ENCODE measurements at regions not wholly inside any gene's neighbourhood (a gene's known extent, or its start where the extent isn't known, plus 50 kb on each side); places are given as distances from the start of the nearest gene placed in this dataset.
"Not testable (repeated sequence)": the region's sequence is repeated elsewhere in the genome, so short reads cannot be mapped to it uniquely, and the experiment has no call there.

- peak; percentile 80 to 96 for DNase-seq (ENCODE audit: low read depth in 1 of 2, low spot score in 1 of 2)
Observed at GRCh38 chr14:106417224-106418049, 891.1 kb downstream of the TMEM121 start.

GRCh38 chr14:106419376-106419965, 893.1 kb downstream of the TMEM121 start:
- DNase-seq (ENCODE audit: low read depth in 1 of 2, low spot score in 1 of 2), result no peak

GRCh38 chr14:106421431-106422033, 895.1 kb downstream of the TMEM121 start:
- DNase-seq (ENCODE audit: low read depth in 1 of 2, low spot score in 1 of 2), result peak in 1 of 2 donors; percentile 61

DNA sequence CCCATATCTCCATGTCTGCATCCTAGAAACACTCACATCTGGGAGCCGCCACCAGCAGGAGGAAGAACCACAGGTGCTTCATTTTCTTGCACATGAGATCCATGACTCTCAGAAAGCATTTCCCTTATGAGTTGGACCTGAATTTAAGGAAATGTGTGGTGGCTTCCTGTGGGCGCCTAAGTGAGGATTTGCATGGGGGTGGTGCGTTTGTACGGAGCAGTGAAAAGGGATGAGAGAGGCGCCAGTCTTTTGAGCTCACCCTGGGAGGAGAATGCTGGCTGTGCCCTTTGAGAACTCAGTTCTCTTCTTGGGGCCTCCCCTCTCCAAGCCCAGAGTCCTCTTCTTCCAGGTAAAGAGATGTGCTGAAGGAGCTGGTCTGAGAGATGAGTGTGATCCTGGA, 895.7 kb downstream of the TMEM121 start:
- no peak for DNase-seq (ENCODE audit: low read depth in 1 of 2, low spot score in 1 of 2)

- DNase-seq (ENCODE audit: low read depth in 1 of 2, low spot score in 1 of 2), result not testable (repeated sequence)
Observed at GRCh38 chr14:106425150-106425549, 898.8 kb downstream of the TMEM121 start.

DNA sequence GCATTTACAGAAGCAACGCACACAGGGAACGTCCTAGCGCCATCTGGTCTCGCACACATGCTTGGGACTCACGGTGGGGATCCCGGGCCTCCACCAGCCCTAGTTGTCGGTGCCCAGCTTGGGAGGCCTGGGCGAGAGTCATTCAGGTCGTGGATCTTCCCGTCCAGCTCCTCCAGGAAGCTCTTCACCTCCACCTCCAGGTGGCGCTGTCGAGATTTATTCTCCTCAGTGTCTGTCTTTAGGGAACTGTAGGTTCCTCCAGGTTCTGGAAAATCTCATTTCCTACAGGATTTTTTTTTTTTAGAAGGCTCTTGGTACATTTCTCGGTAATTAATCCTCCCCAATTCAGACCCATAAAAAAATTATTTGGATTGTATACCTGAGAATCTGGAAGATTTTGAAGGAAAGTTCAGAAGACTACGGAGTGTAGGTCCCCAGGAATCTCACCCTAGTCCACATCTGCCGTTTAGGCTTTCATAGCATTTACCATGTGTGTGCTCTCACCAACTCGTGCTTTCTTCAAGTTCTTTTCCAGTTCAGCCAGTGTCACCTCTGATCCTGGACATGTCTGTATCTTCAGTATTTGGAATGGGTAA, 910.0 kb downstream of the TMEM121 start:
- DNase-seq (ENCODE audit: low read depth in 1 of 2, low spot score in 1 of 2), result peak; percentile 58 to 65

DNA sequence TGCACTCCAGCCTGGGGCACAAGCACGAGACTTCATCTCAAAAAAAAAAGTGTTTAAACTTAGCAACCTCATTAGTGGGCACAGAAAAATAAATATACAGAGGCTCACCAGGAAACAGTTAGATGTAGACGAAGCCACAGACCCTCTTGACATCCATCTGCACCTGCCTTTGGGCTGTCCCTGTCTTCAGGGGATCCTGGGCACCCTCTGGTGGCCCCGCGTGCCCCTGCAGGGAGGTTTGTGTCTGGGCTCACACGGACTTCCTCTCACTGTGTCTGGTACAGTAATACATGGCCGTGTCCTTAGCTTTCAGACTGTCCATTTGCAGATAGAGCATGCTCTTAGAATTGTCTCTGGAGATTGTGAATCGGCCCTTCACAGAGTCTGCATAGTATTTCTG, 916.5 kb downstream of the TMEM121 start:
- peak in 1 of 2 donors; percentile 30 for DNase-seq (ENCODE audit: low read depth in 1 of 2, low spot score in 1 of 2)

- DNase-seq (ENCODE audit: low read depth in 1 of 2, low spot score in 1 of 2), result no peak
Observed at GRCh38 chr14:106455026-106455425, 928.6 kb downstream of the TMEM121 start.

DNA sequence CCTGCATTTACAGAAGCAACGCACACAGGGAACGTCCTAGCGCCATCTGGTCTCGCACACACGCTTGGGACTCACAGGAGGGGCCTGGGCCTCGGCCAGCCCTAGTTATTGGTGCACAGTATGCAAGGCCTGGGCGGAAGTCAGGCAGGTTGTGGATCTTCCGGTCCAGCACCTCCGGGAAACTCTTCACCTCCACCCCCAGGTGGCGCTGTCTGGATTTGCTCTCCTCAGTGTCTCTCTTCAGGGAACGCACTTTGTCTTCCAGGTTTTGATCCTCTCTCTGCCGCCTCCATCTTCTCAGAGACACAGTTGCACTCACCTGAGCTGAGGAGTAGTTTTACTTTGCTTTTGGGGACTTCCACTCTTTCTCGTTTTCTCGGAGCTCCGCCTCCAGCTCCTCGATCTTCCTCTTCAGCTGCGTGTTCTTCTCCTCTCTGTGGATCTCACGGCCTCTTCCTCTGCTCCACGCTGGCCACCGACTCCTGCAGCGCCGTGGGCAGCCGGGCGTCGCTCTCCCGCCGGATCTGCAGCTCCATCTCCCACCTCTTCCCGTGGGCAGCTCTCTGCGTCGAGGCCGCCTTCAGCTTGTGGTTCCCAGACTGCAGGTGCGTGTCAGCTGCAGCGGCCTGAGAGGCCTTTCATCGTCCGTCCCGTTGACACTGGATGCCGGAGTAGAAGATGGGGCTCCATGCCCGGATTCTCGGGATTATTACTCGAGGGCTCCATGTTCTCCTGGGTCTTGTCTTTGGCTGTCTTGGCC, 933.8 kb downstream of the TMEM121 start:
- peak; percentile 46 to 47 for DNase-seq (ENCODE audit: low read depth in 1 of 2, low spot score in 1 of 2)

GRCh38 chr14:106460916-106461315, 934.5 kb downstream of the TMEM121 start:
- DNase-seq (ENCODE audit: low read depth in 1 of 2, low spot score in 1 of 2), result no peak

DNA sequence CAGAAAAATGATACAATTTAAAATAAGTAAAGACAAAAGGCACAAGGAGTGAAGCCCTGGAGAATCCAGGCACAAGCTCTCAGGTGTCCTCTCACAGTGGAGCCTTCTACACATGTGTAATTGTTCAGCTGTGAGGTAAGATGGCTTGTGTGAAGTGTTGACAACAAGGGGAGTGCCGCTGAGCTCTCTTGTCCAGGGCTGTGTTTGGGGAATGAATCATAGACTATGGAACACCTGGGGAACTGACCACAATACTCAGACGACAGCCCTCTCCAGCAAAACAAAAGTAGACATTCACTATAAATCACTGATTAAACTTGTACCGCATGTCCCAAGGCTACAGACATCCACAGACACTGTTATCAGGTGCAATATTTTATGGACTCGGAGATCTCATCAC, 940.1 kb downstream of the TMEM121 start:
- not testable (repeated sequence) for DNase-seq (ENCODE audit: low read depth in 1 of 2, low spot score in 1 of 2)

- DNase-seq (ENCODE audit: low read depth in 1 of 2, low spot score in 1 of 2), result not testable (repeated sequence)
Observed at GRCh38 chr14:106468869-106469268, 942.5 kb downstream of the TMEM121 start.

DNA sequence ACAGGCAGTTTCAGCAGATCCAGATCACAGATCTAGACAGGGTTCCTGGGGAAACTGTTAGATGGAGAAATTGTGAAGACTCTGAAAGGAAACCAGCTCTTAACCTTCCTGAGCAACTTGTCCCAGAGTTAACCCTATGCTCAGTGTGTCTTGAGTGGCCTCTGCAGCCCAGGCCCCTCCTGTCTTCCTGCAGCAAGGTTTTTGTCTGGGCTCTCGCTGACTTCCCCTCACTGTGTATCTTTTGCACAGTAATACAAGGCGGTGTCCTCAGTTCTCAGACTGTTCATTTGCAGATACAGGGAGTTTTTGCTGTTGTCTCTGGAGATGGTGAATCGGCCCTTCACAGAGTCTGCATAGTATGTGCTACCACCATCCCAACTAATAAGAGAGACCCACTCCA, 943.6 kb downstream of the TMEM121 start:
- not testable (repeated sequence) for DNase-seq (ENCODE audit: low read depth in 1 of 2, low spot score in 1 of 2)

GRCh38 chr14:106474261-106475028, 948.1 kb downstream of the TMEM121 start:
- not testable (repeated sequence) for DNase-seq (ENCODE audit: low read depth in 1 of 2, low spot score in 1 of 2)

DNA sequence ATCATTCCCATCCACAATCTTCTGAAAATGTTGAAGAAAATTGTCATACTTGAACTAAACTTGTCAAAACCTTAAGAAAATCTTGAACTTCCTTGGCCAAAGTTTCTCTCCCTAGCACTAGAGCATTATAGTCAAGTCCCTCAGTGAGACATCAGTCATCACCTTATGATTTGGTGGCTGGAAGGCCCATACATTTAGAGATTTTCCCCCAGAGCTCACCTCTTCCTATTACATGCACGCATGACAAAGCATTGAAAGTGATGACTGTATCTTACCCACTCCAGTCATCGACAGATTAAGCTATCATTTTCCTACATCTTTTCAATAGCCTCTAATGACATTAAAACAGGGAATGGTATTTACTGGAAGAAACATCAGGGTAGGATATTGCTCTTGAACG, 948.8 kb downstream of the TMEM121 start:
- not testable (repeated sequence) for DNase-seq (ENCODE audit: low read depth in 1 of 2, low spot score in 1 of 2)

GRCh38 chr14:106477600-106477999, 951.2 kb downstream of the TMEM121 start:
- DNase-seq (ENCODE audit: low read depth in 1 of 2, low spot score in 1 of 2), result not testable (repeated sequence)

DNA sequence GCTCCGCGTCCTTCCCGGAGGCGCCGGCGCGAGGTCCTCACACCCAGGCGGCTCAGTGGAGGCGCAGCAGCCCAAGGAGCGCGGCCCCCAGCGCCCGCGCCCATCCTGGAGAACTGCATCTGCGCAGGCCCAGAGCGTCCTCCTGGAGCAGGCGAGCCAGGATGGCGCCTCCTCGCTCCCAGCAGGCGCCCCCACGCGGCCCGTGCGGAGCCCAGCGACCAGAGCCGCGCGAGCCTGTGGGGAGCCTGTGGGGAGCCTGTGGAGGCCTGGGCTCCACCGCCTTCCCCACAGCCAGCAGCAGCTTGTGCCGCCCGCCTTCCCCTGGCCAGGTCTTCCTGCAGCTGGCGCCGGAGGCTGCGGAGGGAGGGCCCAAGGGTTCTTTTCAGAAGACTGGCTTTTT, 953.9 kb downstream of the TMEM121 start:
- DNase-seq (ENCODE audit: low read depth in 1 of 2, low spot score in 1 of 2), result not testable (repeated sequence)

DNA sequence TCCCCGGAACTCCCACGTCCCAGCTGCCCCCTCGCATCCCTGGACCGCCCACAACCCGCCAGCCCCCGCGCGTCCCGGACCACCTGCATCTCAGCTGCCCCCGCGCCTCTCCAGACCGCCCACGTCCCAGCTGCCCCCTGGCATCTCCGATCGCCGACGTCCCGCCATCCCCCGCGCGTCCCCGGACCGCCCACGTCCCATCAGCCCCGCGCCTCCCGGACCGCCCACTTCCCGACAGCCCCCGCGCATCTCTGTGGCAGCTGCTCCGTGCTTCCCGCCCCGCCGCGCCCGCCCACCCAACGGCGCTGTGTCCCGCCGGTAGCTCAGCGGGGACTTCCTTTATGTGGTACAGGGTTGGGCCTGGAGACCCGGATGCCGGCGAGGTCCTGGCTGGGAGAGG, 955.8 kb downstream of the TMEM121 start:
- DNase-seq (ENCODE audit: low read depth in 1 of 2, low spot score in 1 of 2), result not testable (repeated sequence)

- no peak for DNase-seq (ENCODE audit: low read depth in 1 of 2, low spot score in 1 of 2)
Observed at GRCh38 chr14:106487600-106487999, 961.2 kb downstream of the TMEM121 start.

DNA sequence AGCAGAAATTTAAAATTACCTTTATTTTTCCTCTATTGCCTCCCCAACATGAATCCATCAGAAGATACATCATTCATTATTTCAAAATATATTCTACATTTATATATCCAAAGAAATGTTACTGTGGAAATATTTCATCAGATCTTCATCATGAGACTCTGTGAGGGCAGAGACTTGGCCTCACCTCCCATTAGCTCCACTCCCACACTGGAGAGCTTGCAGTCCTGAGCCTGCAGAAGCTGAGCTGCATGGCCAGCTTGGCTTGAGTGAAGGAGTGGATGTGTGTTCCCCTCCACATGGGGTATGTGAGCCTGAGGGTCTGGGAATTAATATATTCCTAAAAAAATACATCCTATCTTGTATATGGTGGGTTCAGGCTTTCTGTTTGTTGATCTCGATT, 961.9 kb downstream of the TMEM121 start:
- DNase-seq (ENCODE audit: low read depth in 1 of 2, low spot score in 1 of 2), result no peak
